H1 (cell line): ENCODE measurements at regions not wholly inside any gene's neighbourhood (a gene's known extent, or its start where the extent isn't known, plus 50 kb on each side); places are given as distances from the start of the nearest gene placed in this dataset.

ENCODE experiments used
- BCL11A ChIP-seq, 2 experiments: IDR thresholded peaks; one replicate each; pipeline ENCODE4 v1.6.1; 2011; ENCODE audit warnings: low read depth in 2 of 2, low read length in 2 of 2, mild to moderate bottlenecking in 2 of 2
- CBX5 ChIP-seq: fragments of 300-800, 300-1000 bp; sonication (generic); IDR thresholded peaks from 2 replicates; pipeline ENCODE4 v1.7.1; 2016; ENCODE audit warnings: antibody characterized with exemption, low read length, low read depth
- CHD2 ChIP-seq: IDR thresholded peaks from 2 replicates; pipeline ENCODE4 v1.6.1; 2012; ENCODE audit warnings: low read length, improper control_type of control experiment
- EP300 ChIP-seq, 2 experiments: IDR thresholded peaks; 1 replicate in 1 of 2; 2 replicates in 1 of 2; pipeline ENCODE4 v1.6.1; 2011 to 2012; ENCODE audit warnings: low read depth in 2 of 2, low read length in 2 of 2, mild to moderate bottlenecking in 2 of 2, borderline replicate concordance in 1 of 2, inconsistent platforms in 1 of 2, moderate library complexity in 1 of 2
- EZH2 ChIP-seq: fragments of 200-600 bp; sonication (generic); IDR thresholded peaks from 2 replicates; pipeline ENCODE4 v1.7.1; 2012; ENCODE audit warnings: low read depth, mild to moderate bottlenecking, moderate library complexity, low read length, inconsistent platforms; ENCODE audit not compliant: severe bottlenecking
- MAFK ChIP-seq: IDR thresholded peaks from 2 replicates; pipeline ENCODE4 v1.6.1; 2012; ENCODE audit warnings: low read depth, mild to moderate bottlenecking, improper control_type of control experiment, low read length
- PHF8 ChIP-seq: fragments of 200-600 bp; sonication (generic); conservative IDR thresholded peaks from 2 replicates; pipeline ENCODE4 v1.7.1; 2012; ENCODE audit warnings: low read depth, mild to moderate bottlenecking, inconsistent platforms, low read length, moderate library complexity
- POLR2A ChIP-seq, 2 experiments: IDR thresholded peaks; 1 replicate in 1 of 2; 2 replicates in 1 of 2; pipeline ENCODE4 v1.6.1; 2011; ENCODE audit warnings: low read depth in 2 of 2, low read length in 2 of 2, mild to moderate bottlenecking in 2 of 2; ENCODE audit errors: control extremely low read depth in 1 of 2
- POLR2AphosphoS5 ChIP-seq: IDR thresholded peaks from 2 replicates; pipeline ENCODE4 v1.6.1; 2011; ENCODE audit warnings: low read depth, low read length
- RFX5 ChIP-seq: IDR thresholded peaks from 2 replicates; pipeline ENCODE4 v1.6.1; 2011; ENCODE audit warnings: low read depth, low read length, improper control_type of control experiment, borderline replicate concordance
- TAF1 ChIP-seq: IDR thresholded peaks from 2 replicates; pipeline ENCODE4 v1.6.1; 2011; ENCODE audit warnings: mild to moderate bottlenecking, low read depth, low read length
- TF ChIP-seq, protein P1 (sequence below), 3 experiments: IDR thresholded peaks; 1 replicate in 2 of 3; 2 replicates in 1 of 3; pipeline versions ENCODE4 v1.5.1 to v1.6.1; 2011; ENCODE audit warnings: low read length in 3 of 3, mild to moderate bottlenecking in 3 of 3, inconsistent platforms in 2 of 3, low read depth in 1 of 3, moderate library complexity in 1 of 3; ENCODE audit not compliant: insufficient read depth in 1 of 3; ENCODE audit errors: control extremely low read depth in 1 of 3
- TF ChIP-seq, protein P2 (sequence below): IDR thresholded peaks from 2 replicates; pipeline ENCODE4 v1.6.1; 2011; ENCODE audit warnings: low read length, improper control_type of control experiment
- TF ChIP-seq, protein P3 (sequence below): IDR thresholded peaks from 2 replicates; pipeline ENCODE4 v1.6.1; 2011; ENCODE audit warnings: low read depth, mild to moderate bottlenecking, low read length; ENCODE audit not compliant: insufficient read depth

DNA sequence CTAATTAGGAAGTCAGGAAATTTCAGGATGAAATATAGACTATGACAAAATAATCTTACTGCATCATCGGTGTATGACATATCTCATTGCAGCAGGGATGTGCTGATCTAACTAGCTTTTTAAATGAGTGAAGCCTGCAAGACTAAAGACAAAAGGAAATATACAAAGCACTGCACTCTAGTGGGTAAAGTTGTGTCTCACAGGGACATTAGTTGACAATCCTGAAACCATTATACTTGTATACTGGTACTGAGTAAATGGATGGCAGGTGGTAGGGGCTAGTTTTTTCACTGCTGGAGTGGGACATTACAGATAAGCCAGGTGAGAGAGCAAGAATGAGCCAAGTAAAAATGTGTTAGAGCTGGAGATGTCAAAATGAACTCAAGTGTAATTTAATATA, 317.5 kb upstream of the RAB6C start:
- TF ChIP-seq, protein P1, sequence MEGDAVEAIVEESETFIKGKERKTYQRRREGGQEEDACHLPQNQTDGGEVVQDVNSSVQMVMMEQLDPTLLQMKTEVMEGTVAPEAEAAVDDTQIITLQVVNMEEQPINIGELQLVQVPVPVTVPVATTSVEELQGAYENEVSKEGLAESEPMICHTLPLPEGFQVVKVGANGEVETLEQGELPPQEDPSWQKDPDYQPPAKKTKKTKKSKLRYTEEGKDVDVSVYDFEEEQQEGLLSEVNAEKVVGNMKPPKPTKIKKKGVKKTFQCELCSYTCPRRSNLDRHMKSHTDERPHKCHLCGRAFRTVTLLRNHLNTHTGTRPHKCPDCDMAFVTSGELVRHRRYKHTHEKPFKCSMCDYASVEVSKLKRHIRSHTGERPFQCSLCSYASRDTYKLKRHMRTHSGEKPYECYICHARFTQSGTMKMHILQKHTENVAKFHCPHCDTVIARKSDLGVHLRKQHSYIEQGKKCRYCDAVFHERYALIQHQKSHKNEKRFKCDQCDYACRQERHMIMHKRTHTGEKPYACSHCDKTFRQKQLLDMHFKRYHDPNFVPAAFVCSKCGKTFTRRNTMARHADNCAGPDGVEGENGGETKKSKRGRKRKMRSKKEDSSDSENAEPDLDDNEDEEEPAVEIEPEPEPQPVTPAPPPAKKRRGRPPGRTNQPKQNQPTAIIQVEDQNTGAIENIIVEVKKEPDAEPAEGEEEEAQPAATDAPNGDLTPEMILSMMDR (IDR thresholded peaks at IDR 0.05; ENCODE audit: control extremely low read depth in 1 of 3, insufficient read depth in 1 of 3, low read depth in 1 of 3, low read length in 3 of 3), result peak in 1 of 3 experiments; percentile 14; a peak in 2 of 4 replicates
- TF ChIP-seq CHD2 (no peak), EZH2 (no peak), POLR2AphosphoS5 (no peak), POLR2A (IDR thresholded peaks at IDR 0.05; ENCODE audit: control extremely low read depth in 1 of 2, low read depth in 2 of 2, low read length in 2 of 2) (no peak), RFX5 (no peak), MAFK (no peak), TAF1 (no peak), PHF8 (no peak), EP300 (IDR thresholded peaks at IDR 0.05; ENCODE audit: borderline replicate concordance in 1 of 2, low read depth in 2 of 2, low read length in 2 of 2) (no peak), CBX5 (no peak), BCL11A (IDR thresholded peaks at IDR 0.05; ENCODE audit: low read depth in 2 of 2, low read length in 2 of 2) (no peak)
- TF ChIP-seq, protein P2, sequence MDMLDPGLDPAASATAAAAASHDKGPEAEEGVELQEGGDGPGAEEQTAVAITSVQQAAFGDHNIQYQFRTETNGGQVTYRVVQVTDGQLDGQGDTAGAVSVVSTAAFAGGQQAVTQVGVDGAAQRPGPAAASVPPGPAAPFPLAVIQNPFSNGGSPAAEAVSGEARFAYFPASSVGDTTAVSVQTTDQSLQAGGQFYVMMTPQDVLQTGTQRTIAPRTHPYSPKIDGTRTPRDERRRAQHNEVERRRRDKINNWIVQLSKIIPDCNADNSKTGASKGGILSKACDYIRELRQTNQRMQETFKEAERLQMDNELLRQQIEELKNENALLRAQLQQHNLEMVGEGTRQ, result no peak
- TF ChIP-seq, protein P3, sequence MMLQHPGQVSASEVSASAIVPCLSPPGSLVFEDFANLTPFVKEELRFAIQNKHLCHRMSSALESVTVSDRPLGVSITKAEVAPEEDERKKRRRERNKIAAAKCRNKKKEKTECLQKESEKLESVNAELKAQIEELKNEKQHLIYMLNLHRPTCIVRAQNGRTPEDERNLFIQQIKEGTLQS, result no peak
